ENCODE measurements at regions not wholly inside any gene's neighbourhood (a gene's known extent, or its start where the extent isn't known, plus 50 kb on each side); places are given as distances from the start of the nearest gene placed in this dataset.

DNA sequence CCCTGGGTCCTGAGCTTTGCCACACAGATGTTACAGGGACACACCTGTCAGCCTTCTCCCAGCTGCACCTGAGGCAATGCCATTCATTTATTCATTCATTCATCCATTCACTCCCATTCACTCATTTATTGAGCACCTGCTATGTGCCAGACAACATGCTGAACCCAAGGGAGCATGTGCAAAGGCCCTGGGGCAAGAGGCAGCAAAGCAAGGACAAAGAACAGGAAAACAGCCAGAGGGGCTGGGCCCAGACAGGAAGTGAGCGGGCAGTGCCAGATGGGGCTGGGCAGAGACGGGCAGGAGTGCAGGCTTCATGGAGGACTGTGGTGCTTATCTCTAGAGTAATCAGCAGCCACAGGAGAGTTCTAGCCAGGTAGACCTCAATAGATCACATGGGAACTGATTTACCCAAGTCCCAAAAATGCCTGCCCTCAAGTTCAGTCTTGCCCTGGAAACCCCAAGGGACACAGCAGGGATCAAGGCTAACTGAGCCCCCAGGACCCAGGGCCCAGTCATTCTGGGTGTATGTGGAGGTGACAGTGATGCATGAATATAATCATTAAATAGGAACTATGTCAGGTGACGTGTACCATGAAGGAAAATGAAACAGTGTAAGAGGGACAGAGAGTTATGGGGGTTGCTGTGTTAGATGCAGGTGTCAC lies 530.3 kb downstream of the MATN1 start:
- no peak for DNase-seq

DNA sequence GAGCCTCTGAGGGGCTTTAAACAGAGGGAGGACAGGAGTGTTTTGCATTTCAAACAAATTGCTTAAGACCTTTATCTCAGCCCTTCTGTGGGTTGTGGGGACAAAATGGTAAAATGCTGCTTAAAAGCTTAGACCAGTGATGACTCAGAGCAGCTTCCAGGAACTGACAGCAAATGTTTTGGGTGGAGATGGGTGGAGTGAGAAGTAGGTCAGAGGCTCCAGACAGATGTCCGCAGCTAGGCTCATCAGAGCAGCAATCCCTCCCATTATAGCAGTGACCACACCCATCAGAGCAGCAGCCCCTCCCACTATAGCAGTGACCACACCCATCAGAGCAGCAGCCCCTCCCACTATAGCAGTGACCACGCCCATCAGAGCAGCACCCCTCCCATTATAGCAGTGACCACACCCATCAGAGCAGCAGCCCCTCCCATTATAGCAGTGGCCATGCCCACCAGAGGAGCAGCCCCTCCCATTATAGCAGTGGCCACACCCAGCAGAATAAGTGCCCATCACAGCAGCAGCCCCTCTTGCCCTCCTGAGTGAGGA lies 532.2 kb downstream of the MATN1 start:
- no peak for DNase-seq

DNA sequence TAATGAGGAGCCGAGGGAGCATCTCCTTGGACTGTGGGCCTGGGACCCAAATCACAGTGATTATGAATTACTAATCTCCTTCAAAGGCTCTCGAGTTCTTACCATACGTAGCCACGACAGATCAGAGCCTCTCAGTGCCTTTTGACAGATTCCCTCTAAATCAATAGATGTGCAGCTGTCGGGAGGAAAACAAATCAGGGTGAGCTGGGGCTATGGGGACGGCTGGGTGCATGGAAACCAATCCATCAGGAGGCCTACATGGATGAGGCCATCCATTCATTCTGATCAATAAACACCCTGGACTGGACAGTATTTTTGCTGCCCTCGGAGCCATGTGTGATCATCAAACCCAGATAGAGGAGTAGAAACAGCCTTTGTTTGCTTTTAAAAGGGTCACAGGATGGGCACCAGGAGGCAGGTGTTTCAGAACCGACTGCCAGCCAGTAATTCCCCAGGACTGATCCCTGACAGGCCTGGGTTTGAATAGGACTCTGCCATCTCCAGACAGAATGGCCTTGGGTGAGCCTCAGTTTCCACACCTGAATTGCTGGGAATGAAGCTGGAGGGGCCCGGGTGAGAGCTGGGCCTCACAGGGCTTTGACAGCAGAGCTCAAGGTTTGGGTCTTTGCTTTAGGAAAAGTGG lies 532.8 kb downstream of the MATN1 start:
- no peak for DNase-seq

DNA sequence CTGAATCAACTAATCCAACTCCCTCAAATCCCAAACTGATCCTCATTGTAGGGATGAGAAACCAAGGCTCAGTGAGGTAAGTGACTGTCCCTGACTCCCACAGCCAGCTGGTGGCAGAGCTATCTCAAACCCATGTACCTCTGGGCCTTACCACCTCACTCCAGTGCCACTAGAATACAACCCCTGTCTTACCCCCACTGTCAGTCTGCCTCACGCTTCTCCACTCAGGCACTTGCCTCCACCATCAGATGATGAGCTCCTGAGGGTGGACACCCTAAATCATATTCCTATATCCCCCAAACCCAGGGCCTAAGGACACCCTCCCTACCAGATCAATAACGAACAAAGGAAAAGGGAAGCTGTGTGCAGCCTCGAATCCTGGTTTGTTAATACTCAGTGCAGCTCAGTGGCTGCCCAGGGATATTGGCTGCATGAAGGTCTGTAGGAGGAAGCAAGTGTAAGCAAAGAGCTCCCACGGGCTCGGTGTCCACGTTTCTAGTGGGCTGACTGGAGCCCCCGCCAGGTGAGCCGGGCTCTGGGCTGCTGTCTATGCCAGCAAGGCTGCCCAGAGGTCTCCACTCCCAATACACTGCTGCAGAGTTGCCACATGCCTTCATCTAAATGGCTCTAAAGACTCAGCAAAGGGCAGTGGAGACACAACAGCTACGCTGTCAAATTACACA lies 533.4 kb downstream of the MATN1 start:
- DNase-seq, result no peak

DNA sequence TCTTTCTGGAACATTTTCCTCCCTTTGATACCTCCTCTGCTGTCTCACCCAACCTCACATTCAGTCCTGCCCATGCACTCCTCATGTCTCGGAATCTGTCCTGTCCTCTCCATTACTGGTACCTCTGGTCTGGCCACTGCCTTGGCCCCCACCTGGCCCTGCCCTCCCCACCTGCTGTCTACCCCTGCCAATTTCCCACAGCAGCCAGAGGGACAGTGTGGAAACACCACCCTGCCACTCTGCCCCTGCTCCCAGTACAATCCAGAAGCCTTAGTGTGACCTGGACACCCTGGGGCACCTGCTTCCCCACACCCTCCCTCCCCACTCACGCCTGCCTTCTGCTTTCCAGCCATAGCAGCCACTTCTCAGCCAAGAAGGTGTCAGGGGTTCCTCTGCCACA lies 534.4 kb downstream of the MATN1 start:
- no peak for DNase-seq

DNA sequence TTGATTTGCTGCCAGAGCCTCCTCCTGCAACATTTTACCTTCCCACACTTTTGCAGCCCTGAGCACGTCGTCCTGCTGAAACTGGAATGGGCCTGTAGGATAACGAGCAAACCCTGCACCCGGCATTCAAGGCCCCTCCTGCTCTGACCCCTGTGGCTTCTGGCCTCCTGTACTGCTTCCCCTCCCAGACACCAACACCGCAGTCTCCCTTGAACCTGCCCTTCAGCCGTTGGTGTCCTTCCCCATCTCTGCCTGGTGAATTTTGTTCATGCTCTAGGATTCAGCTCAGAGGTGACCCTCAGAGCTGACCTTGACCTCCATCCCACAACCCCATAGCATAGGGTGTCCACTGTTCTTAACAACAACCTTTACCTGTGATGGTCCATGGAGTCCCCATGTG lies 535.1 kb downstream of the MATN1 start:
- no peak for DNase-seq

DNA sequence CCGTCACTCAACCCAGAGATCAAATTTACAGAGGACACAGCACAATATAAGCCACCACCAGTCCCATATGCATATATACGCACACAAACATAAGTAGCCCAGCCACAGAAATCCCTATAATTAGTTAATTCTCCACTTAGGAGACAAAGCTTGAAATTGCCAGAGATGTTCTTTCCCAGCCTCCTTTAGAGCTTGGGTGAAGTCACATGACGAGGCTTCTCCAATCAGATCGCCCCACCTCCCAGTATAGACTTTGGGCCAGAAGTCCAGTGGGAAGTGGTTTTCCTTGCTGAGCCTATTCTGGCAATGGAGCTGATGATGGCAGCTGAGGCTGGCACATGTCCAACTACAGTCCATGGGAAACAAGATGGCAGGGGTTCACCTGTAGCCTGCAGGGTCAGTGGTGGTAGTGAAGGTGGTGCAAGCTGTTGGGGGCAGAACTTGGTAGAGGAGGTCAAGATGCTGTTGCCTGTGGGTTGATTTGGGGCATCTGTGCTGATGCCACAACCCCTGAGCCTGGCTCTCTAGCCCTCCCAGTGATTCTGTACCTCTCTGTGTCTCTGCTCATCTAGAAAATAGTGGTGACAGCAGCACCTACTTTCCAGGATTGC lies 535.9 kb downstream of the MATN1 start:
- DNase-seq, result no peak

DNA sequence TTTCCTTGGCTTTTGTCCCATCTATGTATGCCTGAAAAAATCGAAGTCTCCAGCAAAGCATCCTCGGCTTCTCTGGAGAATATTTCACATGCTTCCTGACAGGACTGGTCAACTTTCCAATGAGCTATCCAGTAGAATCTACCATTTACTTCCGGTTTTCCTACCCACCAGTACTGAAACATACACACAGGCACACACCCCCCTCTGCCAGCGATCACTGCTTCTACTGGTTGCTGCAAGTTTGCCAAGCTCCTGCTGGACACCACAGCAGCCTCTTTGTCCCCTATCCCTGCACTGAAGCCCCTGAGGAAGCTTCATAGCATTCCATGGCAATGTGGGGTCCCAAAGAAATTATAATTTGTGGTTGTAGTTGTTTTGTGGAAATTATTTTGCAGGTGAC lies 536.8 kb downstream of the MATN1 start:
- DNase-seq, result no peak

DNA sequence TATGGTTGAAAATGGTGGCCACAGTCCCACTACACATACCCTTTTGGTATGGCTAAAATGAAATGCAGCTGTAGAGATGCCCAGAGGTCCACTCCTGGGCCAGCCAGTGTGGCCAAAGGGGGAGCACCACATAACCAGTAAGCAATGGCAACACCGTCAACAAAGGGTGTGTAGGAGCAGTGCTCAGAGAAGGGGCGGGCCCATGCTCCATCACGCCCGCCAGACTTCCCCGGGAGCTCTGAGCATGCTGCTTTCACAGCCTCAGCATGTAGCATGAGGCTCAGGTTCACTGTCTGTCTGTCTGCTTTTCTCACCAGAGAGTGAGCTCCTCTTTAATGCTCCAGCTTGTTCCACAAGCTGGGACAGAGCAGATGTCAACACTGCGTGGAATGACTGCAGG lies 537.6 kb downstream of the MATN1 start:
- no peak for DNase-seq

DNA sequence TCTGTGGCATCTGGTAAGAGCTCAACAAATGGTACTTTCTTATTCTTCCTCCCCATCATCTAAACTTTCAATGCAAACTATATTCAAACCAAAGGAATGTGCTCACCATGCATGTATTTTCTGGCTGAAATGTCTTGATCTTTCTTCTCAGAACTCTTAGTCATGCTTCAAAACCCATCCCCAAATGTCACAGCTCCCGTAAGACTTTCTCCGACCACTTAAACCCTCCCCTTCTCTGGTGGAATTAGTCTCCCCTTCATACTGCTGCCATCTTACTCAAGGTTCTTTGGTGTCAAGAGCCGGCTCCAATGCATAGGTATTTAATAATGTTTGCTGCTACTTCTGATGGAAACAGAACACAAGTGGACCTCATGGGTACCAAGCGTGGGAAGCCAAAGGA lies 538.1 kb downstream of the MATN1 start:
- DNase-seq, result no peak

DNA sequence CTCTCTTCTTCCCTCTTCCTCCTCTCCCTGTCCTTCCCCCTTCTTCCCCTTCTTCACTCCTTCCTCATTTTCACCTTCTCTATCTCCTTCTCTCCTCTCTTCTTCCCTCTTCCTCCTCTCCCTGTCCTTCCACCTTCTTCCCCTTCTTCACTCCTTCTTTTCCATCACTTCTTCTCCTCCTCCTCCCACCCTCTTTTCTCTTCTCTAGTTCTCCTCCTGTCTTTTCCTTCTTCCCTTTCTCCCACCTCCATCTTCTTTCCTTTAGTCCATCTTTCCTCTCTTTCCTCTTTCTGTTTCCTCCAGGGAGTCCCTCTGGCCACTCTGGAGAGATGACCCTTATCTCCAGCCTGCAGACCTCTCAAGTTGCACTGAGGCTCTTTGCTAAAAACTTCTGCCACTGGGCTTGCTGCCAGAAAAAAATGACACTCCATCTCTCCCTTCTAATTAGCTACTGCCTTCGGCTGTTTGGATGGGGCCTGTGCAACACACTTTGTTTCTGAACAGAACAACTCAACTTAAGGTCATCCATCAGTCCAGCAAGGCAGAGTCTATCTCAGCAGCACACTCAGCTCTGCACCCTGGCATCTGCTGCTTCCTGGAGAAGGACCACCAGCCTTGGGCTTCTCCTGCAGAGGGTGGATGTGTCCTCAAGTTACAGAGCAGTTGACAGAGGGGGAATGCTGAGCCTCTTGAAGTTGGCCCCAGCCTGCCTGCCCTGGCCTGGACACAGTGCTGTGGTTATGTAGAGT lies 538.8 kb downstream of the MATN1 start:
- DNase-seq, result no peak

DNA sequence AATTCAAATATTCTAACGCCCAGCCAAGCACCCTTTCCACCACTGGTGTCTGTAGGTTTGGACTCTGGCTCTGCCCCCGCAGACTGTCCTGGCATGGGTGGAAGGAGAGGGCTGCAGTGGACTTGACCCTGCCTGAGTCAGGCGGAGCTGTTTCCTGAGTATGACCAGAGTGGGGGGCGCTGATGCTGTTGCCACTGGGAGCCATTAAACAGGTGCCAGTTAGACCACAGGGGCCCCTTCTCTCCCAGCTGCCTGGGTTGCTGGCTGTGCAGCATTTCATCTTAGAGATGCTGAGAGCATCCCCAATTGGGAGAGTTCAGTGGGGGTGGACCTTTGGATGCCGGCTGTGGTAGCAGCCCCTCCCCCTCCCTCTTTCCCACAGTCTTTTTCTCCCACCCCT lies 539.5 kb downstream of the MATN1 start:
- no peak for DNase-seq

DNA sequence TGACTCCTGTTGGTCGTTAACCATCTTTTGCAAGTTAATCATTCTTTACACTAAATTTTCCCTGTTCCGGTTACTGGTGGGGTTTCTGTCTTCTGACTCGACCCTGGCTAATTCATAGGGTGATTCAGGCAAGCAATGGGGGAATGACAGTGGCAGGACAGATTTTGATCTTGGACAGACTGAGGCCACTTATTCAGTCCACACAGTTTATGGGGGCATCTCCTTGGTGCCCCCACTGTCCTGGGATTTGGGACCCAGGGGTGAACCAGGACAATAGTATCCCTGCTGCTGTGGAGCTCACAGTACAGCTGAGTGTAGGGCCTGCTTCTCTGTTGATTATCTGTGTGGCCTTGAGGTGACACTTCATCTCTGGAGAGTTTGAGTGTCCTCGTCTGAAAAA lies 540.4 kb downstream of the MATN1 start:
- DNase-seq, result no peak

DNA sequence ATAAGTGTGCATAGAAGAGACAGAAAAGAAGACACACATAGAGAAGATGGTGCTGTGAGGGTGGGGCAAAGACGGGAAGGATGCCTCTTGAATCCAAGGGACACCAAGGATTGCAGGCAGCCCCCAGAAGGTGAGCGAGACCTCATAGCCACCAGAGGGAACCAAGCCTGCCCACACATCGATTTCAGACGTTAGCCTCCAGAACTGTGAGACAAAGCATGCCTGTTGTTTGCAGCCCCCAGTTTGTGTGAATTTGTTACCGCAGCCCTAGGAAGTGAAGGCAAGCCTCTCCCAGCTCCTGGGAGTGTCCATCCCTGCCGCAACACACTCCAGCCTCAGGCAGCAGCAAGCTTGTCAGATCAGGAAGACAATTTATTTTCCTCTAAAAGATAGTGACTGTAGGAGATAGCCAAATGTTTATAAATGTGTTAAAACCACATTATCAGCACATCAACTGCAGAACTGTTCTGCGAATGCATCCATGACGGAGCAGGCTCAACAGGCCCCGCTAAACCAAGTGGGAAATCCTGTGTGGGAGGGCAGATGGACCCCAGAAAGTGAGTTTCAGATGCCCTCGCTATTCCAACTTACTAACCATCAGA lies 543.3 kb downstream of the MATN1 start:
- no peak for DNase-seq

DNA sequence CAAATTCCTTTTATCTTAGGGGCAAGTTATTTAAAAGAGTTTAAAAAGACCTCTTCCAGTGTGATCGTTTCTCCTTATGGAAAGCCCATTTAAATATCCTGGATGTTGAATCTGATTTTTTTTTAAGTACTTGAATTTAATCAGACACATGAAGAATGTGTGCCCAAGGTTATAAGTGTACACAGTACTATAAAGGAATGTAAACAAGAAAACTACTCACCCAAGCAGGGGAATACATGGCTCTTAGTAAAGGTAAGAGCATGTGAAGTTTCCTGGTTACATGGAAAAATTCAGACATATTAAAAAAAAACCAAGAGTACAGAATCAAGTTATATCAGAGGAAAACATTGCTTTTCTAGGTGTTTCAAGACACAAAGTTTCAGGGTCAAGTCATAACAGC lies 546.9 kb downstream of the MATN1 start:
- DNase-seq, result no peak

DNA sequence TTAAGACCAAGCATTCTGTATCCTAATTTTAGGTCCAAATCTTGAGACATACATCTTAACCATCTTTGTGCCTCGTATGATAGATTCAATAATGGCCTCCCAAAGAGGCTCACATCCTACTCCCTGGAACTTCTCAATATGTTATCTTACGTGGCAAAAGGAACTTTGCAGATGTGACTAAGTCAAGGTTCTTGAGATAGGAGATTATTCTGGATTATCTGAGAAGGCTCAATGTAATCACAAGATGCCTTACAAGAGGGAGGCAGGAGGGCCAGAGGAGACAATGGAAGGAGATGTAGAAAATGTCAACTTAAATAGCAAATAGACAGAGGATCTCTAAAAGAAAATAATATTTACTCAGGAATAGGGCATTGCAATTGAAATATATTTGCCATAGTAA lies 548.9 kb downstream of the MATN1 start:
- no peak for DNase-seq

DNA sequence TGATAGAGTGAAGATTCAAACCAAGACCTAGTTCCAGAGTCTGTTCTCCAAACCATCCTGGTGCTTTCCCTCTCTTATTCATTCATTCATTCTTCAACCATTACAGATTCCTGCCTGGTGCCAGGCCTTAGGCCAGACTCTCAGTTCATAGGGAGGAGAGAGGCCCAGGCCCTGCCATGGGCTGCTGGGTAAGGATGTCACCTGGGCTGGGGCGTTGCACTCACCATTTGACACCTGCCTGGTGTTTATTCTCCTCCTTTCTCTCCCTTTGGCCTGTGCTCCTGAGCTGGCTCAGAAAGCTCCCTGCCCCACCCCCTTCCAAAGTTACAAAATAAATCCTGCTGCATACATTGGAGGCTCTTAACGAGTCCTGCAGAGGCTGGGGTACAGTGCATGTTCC lies 549.8 kb downstream of the MATN1 start:
- no peak for DNase-seq

DNA sequence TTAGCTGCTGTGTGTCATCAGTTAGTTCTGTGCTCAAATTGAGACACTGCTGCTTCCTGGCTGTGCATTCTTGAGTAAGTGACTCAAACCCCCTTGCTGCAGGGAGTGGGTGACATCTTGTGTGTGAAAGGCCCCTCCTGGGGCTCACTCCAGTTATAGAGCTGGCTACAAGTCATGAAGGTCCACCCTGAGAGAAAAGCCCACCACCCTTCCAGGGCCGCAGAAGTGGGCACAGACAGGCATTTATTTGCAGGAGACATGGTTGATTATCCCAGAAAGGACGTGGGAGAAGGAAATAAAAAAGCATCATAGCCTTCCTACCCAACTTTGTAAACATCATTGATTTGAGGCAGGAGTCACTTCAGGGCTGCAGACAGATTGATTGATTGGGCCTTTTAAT lies 550.6 kb downstream of the MATN1 start:
- DNase-seq, result no peak

DNA sequence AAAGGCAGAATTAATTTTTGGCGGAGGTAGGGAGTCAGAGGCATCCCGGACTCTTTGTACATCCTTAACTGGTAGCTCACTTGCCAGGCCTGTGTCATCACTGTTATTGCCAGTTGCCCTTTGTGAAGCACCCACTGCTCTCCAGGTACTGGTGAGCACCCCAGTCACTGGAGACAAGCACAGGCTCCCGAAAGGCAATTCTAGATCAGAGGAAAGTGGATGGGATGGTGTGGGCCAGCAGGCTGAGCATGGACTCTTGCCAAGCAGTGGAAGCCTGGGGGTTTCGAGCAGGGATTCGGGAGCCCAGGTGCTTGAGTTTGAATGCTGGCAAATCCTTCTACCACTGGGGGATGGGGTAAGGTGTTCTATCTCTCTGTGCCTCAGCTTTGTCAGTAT lies 551.1 kb downstream of the MATN1 start:
- DNase-seq, result no peak

DNA sequence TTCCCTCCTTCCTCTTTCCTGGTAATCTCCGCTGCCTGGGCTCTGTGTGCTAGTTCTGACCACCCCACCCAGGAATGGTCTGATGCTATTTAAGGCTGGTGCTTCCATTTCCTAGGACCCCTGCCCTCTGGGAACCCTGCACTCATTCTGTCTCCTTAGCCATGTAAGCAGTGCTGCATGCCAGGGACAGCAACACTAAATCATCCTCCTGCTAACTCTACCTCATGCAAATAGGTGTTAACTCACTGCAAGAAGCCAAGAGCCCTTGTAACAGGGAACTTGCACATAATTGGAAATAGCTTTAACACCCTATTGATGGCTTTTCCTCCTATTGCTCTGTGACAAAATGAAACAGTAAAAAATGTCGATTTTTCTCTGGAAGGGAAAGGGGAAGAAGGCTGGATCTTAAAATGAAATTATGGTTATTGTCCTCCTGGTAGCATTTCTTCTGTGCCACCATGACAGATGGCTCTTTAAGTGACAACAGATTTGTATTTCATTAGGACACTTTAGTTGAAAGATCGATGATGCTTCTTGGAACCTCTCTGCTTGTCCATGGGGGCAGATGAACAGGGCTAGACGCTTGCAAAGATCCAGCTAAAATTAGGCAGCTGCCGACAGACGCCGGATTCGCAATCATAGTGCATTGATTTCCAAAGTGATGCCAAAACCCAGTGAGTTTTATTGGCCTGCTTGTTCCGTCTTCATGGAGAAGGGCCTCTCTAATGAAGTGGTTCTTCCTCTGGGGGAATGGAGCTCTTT lies 551.7 kb downstream of the MATN1 start:
- no peak for DNase-seq

DNA sequence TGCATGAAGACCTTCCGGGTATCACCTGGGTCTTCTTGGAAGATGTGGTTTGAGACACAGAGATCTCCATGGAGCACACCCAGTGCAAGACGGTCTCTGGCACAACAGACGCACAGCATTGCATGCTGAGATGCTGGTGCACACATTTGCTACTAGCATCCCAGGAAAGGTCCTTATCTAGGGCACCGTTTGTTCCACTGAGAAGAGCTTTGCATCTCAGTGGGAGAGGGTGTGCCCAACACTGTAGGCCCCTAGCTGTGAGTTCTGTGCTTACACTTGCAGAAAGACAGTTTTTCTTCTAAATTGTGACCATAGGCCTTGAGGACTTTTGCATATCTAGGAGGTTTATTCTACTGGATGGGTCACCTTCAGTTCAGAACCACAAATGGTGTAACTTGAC lies 554.1 kb downstream of the MATN1 start:
- DNase-seq, result no peak

DNA sequence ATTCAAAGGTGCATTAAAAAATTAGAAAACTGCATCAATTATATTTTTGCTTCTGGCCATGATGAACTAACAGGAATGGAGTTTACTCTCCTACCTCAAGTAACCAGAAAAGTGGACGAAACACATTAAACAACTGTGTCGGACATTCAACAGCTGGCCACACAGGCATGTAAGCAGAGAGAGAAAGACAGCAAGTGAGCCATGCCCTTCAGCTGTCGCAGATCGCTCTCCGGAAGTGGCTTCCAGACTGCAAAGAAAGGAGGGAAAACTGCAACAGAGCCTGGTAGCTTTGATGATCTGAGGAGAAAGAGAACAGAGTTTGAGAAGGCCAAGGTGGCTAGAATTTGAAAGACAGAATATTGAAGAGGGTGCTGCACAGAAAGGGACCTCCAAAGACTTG lies 557.2 kb downstream of the MATN1 start:
- no peak for DNase-seq

All from COR-L47 (cell line).